HG02981 (cell line): ENCODE measurements at regions not wholly inside any gene's neighbourhood (a gene's known extent, or its start where the extent isn't known, plus 50 kb on each side); places are given as distances from the start of the nearest gene placed in this dataset.
"Not testable (repeated sequence)": the region's sequence is repeated elsewhere in the genome, so short reads cannot be mapped to it uniquely, and the experiment has no call there.

Experiments
- ATAC-seq: cut with Tn5 transposase; IDR thresholded peaks from one replicate; pipeline ENCODE4 v1.9.1; 2021; ENCODE audit warnings: mild to moderate bottlenecking, moderate library complexity; ENCODE audit not compliant: unreplicated experiment

DNA sequence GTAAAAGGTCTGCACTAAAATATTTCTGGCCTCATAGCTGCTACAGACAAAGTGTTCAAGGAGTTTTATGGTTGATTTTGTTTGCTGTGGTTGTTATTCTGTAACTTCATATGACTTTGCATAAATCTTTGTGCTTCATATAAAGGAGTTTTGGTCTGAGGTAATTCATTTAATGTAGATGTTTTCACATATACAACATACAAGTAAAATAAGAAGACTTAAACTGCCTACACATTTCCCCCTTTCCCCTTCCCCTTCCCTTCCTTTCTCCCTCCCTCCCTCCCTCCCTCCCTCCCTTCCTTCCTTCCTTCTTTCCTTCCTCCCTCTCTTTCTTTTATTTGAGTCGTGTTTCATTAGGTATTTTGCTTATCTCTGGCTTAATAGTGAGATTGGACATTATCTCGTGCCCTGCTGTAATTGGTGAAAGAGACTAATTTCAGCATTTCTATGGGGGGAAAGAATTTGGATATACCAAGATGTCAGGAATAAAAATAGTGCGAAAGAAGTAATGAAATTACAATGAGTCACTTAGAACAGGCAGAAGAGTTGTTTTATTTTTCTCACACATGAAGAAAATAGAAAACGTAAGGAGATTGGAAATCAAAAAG lies 144.9 kb upstream of the MAD2L1 start:
- no peak for ATAC-seq

DNA sequence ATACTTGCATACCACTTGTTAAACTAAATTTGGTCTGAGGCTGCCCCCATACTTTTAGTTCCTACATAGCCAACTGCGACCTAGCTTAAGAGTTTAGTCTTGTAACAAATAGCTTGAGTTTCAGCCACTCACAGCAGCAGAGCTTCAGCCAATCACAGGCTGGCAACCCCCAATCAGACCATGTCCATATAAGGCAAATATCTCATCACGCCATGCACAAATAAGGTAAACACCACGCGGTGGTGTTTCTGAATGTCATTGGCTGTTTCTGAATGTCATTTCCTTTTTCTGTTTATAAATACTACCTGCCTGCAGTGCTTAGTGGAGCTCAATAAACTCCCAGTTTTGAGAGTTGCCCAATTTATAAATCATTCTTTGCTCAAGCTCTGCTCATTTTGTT lies 143.1 kb upstream of the MAD2L1 start:
- no peak for ATAC-seq

DNA sequence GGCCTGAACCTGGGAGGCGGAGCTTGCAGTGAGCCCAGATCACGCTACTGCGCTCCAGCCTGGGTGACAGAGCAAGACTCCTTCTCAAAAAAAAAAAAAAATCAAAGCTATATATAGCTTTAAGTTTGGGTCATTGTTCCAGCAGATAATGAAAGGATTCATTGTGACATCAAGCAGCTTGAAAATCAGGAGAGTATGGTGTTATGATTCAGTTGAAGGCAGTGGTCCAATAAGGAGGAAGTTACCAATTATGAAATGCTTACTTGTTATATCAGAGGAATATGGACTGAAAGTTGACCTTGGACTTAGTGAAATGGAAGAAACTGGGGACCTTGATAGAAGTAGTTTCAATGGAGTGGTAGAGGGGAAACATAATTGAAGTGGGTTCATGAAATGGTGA lies 140.4 kb upstream of the MAD2L1 start:
- ATAC-seq: no peak

DNA sequence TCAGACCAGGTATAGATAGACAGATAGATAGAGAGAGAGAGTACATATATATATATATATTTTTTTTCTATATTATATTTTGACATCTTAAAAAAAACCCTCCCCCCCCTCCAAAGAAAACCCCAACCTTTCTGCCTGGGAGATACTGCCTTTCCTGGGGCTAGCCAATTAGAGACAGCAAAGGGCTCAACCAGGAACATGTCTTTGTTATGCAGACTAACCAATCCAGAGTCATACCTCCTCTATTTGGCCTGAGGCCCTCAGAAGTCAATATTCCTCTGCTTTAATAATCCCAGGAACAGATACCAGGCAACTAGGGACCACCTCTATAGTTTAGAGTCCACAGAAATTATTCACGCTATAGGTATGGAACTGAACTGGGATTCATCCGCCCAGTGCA lies 135.6 kb upstream of the MAD2L1 start:
- no peak for ATAC-seq

DNA sequence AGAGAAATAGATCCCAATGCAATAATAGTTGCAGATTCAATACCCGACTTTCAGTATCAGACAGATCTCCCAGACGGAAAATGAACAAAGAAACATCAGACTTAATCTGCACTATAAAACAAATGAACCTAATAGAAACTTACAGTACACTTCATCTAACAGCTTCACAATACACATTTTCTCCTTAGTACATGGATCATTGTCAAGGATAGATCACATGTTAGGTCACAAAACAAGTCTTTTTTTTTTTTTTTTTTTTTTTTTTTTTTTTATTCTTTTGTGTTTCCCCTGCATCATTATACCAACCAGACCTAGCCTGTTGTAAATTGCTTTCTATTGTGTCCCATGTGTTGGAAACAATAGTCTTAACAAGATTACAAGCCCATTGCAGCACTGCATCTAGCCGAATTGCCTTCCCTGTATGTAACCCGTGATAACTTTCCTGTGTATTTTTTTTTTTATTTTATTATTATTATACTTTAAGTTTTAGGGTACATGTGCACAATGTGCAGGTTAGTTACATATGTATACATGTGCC lies 134.0 kb upstream of the MAD2L1 start:
- not testable (repeated sequence) for ATAC-seq

GRCh38 chr4:120198411-120198810 lies 131.8 kb upstream of the MAD2L1 start:
- no peak for ATAC-seq

- no peak for ATAC-seq
Measured at GRCh38 chr4:120177603-120178002, 111.0 kb upstream of the MAD2L1 start.

GRCh38 chr4:120175272-120175671 lies 108.6 kb upstream of the MAD2L1 start:
- ATAC-seq: no peak

DNA sequence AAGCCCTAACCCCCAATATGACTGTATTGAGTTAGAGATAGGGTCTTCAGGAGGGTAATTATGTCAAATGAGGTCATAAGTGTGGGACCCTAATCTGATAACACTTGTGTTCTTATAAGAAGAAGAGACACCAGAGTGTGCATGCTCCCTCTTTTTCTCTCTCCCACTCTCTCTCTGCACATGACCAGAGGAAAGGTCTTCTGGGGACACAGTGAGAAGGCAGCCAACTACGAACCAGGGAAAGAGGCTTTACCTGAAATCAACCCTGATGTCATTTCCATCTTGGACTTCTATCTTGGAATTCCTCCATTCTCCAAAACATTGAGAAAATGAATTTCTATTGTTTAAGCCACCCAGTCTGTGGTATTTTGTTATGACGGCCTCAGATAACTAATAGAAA lies 97.2 kb upstream of the MAD2L1 start:
- ATAC-seq: no peak

DNA sequence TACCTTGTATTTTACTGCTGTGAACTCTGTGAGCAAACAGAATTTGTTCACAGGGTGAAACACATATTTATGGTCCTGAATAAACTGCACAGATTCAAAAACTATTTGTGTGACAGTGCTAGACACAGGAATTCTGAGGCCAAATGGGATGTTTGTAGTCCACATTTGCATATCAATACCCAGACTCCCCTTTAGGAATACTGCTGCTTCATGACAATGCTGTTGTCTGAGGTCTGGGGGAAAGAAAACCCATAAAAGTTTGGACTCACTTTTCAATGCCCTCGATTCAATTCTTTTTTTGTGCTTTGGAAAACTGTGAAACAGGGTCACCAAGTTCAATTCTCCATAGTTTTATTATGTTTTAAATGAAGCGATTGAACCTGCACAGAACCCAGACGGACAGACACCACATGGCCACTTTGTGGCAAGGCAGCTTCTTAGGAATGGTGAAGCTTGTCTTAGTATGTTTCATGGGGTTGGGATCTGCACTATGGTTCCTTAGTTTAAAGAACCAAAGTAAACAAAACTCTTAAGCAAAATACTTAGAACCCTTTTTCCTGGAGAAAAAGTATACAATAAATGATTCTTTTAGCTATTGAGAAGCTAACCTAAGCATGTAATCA lies 92.3 kb upstream of the MAD2L1 start:
- ATAC-seq: no peak

DNA sequence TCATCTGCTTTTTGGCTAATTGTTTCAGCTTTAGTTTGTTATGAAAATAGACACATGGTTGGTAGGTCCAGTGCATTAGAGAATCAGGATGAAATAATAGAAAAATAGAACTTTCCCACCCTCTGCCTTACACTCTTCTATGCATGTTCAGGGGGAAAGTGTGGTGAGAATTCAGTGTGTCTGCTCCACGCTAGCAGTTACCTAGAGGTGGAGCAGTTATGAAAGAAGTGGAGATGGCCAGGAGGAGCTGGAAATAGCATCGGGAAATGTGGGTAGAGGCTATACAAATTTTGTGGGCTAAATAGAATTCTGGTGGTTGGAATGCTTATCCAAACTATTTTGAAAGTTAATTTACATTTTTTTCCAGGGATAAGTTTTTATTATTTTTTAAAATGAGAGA lies 91.4 kb upstream of the MAD2L1 start:
- no peak for ATAC-seq

DNA sequence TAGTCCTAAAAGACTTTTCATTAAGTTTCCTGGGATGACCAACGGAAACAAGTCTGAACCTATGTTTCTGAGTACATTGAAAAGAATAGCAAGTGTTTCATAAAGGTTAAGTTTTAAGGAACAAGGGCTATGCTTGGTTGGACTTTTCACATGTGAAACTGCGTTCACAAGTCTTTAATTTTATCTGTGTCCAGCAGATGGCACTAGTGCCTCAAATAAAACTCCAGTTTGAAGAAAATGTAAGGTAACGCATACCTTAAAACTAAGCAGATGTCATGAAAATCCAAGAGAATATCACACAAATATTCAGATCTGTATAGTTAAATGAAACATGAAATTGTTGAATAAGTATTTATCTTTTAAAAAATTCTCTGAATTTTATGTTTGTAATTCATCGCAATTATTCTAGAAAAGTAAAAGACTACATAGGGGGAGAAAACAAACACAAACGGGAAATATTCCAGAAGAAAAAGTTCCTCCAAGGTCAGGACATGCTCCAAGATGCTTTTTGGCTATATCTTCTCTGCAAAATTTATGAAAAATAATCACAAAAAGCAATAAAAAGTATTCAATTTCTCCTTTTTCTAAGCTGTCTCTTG lies 89.6 kb upstream of the MAD2L1 start:
- ATAC-seq: peak; percentile 75

- ATAC-seq: no peak
Measured at GRCh38 chr4:120155287-120155686, 88.6 kb upstream of the MAD2L1 start.

GRCh38 chr4:120144634-120145033 lies 78.0 kb upstream of the MAD2L1 start:
- ATAC-seq: no peak

DNA sequence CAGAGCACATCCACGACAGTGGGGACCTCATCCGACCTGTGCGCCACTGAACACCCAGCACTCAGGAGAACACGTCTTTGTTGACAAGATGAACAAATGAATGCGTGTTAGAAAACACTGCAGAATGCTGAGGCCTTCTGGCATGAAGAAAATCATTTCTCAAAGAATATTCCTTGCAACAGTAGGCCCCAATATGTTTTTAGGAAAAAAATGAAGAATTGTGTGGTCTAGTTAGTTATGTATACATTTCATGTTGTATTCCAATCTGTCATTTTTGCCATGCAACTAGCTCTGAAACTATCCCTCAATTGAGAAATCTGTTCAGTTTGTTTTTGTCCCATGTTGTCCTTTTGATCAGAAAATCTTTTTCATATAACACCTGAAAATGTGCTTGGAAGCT lies 77.4 kb upstream of the MAD2L1 start:
- ATAC-seq: no peak

- ATAC-seq: no peak
Measured at GRCh38 chr4:120139392-120139791, 72.7 kb upstream of the MAD2L1 start.

DNA sequence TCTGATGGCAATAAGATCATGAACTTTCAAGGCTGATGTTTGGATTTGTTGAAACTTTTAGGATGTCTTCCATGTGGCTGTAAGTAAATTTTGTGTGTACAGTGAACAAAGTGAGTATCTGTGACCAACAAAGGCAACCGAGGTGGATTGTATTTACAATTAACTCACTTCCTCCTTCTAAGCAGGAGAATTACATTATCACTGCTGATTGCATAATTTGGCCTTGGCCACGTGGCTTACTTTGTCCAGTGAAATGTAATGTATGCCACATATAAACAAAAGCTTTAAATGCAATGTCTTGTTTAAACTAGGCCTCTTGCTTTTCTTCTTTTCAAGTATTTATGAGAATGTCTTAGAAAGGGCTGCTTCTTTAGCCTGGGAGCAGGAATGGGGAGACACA lies 66.3 kb upstream of the MAD2L1 start:
- no peak for ATAC-seq

- no peak for ATAC-seq
Measured at GRCh38 chr4:120130786-120131185, 64.1 kb upstream of the MAD2L1 start.
